HG02623 (cell line): ENCODE measurements at regions not wholly inside any gene's neighbourhood (a gene's known extent, or its start where the extent isn't known, plus 50 kb on each side); places are given as distances from the start of the nearest gene placed in this dataset.
"Not testable (repeated sequence)": the region's sequence is repeated elsewhere in the genome, so short reads cannot be mapped to it uniquely, and the experiment has no call there.

Experiments used
- ATAC-seq: cut with Tn5 transposase; IDR thresholded peaks from one replicate; pipeline ENCODE4 v1.9.1; 2021; ENCODE audit warnings: moderate library complexity; ENCODE audit not compliant: unreplicated experiment

GRCh38 chr10:3324612-3325038 is 152.0 kb upstream of the PITRM1 start:
- no peak for ATAC-seq

GRCh38 chr10:3323865-3324498 is 151.4 kb upstream of the PITRM1 start:
- ATAC-seq: no peak

- ATAC-seq: no peak
These were observed 148.5 kb upstream of the PITRM1 start for GRCh38 chr10:3321123-3321522.

- no peak for ATAC-seq
These were observed 147.2 kb upstream of the PITRM1 start for GRCh38 chr10:3319811-3320226.

- not testable (repeated sequence) for ATAC-seq
These were observed 145.9 kb upstream of the PITRM1 start for GRCh38 chr10:3318480-3318807.

- ATAC-seq: not testable (repeated sequence)
These were observed 145.2 kb upstream of the PITRM1 start for GRCh38 chr10:3317553-3318479.

GRCh38 chr10:3314445-3315085 is 142.0 kb upstream of the PITRM1 start:
- ATAC-seq: not testable (repeated sequence)

GRCh38 chr10:3313784-3314444 is 141.3 kb upstream of the PITRM1 start:
- not testable (repeated sequence) for ATAC-seq

- no peak for ATAC-seq
These were observed 139.9 kb upstream of the PITRM1 start for GRCh38 chr10:3312403-3312940.

GRCh38 chr10:3310016-3310784 is 137.6 kb upstream of the PITRM1 start:
- ATAC-seq: no peak

GRCh38 chr10:3306050-3306449 is 133.5 kb upstream of the PITRM1 start:
- no peak for ATAC-seq

- ATAC-seq: no peak
These were observed 123.1 kb upstream of the PITRM1 start for GRCh38 chr10:3295582-3296151.

GRCh38 chr10:3294919-3295581 is 122.5 kb upstream of the PITRM1 start:
- ATAC-seq: no peak

GRCh38 chr10:3293581-3294431 is 121.2 kb upstream of the PITRM1 start:
- no peak for ATAC-seq

- no peak for ATAC-seq
These were observed 120.1 kb upstream of the PITRM1 start for GRCh38 chr10:3292636-3293035.

GRCh38 chr10:3290550-3290949 is 118.0 kb upstream of the PITRM1 start:
- ATAC-seq: no peak

- no peak for ATAC-seq
These were observed 115.2 kb upstream of the PITRM1 start for GRCh38 chr10:3287572-3288445.

GRCh38 chr10:3282674-3283017 is 110.1 kb upstream of the PITRM1 start:
- ATAC-seq: no peak
